Lung (tissue), 11 donors: ENCODE measurements at regions not wholly inside any gene's neighbourhood (a gene's known extent, or its start where the extent isn't known, plus 50 kb on each side); places are given as distances from the start of the nearest gene placed in this dataset.

Experiments
- ATAC-seq: fragments of 200-7000 bp; cut with Tn5 transposase; one replicate; pipeline ENCODE4 v1.9.1; 2020; ENCODE audit warnings: moderate number of reproducible peaks; ENCODE audit not compliant: insufficient read depth, low FRiP score
- DNase-seq, 3 donors: peaks; one replicate each; pipeline ENCODE4 v3.0.0-alpha.2; 2013 to 2017
- H3K27ac ChIP-seq, 2 donors: one replicate each; pipeline ENCODE4 v1.5.1; 2013; ENCODE audit warnings: mild to moderate bottlenecking in 2 of 2, moderate library complexity in 2 of 2, control low read depth in 1 of 2, inconsistent platforms in 1 of 2, low read depth in 1 of 2, low read length in 1 of 2
- H3K27me3 ChIP-seq, 3 donors: one replicate each; pipeline ENCODE4 v1.5.1; 2013; ENCODE audit warnings: low read length in 2 of 3; ENCODE audit not compliant: control insufficient read depth in 3 of 3, insufficient read depth in 3 of 3
- H3K36me3 ChIP-seq, 4 donors: one replicate each; pipeline ENCODE4 v1.5.1; 2013; ENCODE audit warnings: low read length in 4 of 4, mild to moderate bottlenecking in 1 of 4, moderate library complexity in 1 of 4; ENCODE audit not compliant: control insufficient read depth in 4 of 4, insufficient read depth in 4 of 4
- H3K4me1 ChIP-seq, 5 donors: one replicate each; pipeline ENCODE4 v1.5.1; 2013; ENCODE audit warnings: low read length in 5 of 5, mild to moderate bottlenecking in 2 of 5, moderate library complexity in 1 of 5; ENCODE audit not compliant: control insufficient read depth in 5 of 5, insufficient read depth in 5 of 5
- H3K4me3 ChIP-seq: one replicate; pipeline ENCODE4 v1.5.1; 2013; ENCODE audit warnings: mild to moderate bottlenecking, control low read depth, moderate library complexity
- H3K9ac ChIP-seq, 2 donors: one replicate each; pipeline ENCODE4 v1.5.1; 2013; ENCODE audit warnings: low read length in 2 of 2, control low read depth in 1 of 2; ENCODE audit not compliant: insufficient read depth in 1 of 2
- H3K9me3 ChIP-seq, 4 donors: one replicate each; pipeline ENCODE4 v1.5.1; 2013; ENCODE audit warnings: low read length in 3 of 4, mild to moderate bottlenecking in 1 of 4, moderate library complexity in 1 of 4; ENCODE audit not compliant: control insufficient read depth in 4 of 4, insufficient read depth in 3 of 4
- CTCF ChIP-seq: IDR thresholded peaks from 2 replicates; pipeline ENCODE4 v1.5.1; 2012; ENCODE audit warnings: mild to moderate bottlenecking; ENCODE audit errors: control extremely low read depth, extremely low read depth
- WGBS, 2 donors: extraction: QIAGEN DNeasy Blood & Tissue Kit; methylation state at CpG; one replicate each; pipeline ENCODE4 v1.1.7; 2013; 5-methylcytosine and 5-hydroxymethylcytosine counted together
- donor health status: control.
- donor health status: control.
- donor health status: Bipolar disorder and iron deficiency.
- donor health status: healthy.
- donor health status: DM: yes; HTN: yes; CAD: no.

- Histone ChIP-seq H3K4me3 (no peak overlapping the region), H3K36me3 (no peaks in the 10 kb centered on the region), H3K27ac (no peak overlapping the region), H3K9ac (no peak overlapping the region), H3K9me3 (no peaks in the 10 kb centered on the region), H3K27me3 (peaks cover 0 to 4% (median 0%) of the 10 kb centered on the region in 3 donors), H3K4me1 (no peaks in the 10 kb centered on the region)
- ATAC-seq (no peak), DNase-seq (no peak)
- no peak for TF ChIP-seq CTCF
- 29 to 39% methylated on average over 6 of the region's 6 CpGs for WGBS, 2 donors
These were observed 125.5 kb downstream of the TENT4A start for GRCh38 chr5:6838736-6839135.

- no peaks in the 10 kb centered on the region for H3K36me3 ChIP-seq
- H3K4me3 ChIP-seq: no peak overlapping the region
- no peak overlapping the region for H3K27ac ChIP-seq
- no peak overlapping the region for H3K9ac ChIP-seq
- no peaks in the 10 kb centered on the region for H3K4me1 ChIP-seq
- no peak for TF ChIP-seq CTCF
- H3K9me3 ChIP-seq: no peaks in the 10 kb centered on the region
- ATAC-seq (no peak), DNase-seq (no peak)
- 66 to 76% methylated on average over 7 of the region's 7 CpGs for WGBS, 2 donors
- peaks cover 0 to 4% (median 0%) of the 10 kb centered on the region in 3 donors for H3K27me3 ChIP-seq
These were observed 127.0 kb downstream of the TENT4A start for GRCh38 chr5:6840136-6840793.

- H3K27me3 ChIP-seq: peaks cover 0 to under 1% (median 0%) of the 10 kb centered on the region in 3 donors
- no peaks in the 10 kb centered on the region for H3K4me1 ChIP-seq
- peaks cover 0 to under 1% (median 0%) of the 10 kb centered on the region in 4 donors for H3K9me3 ChIP-seq
- WGBS, 2 donors: 86 to 93% methylated on average over 2 of the region's 2 CpGs
- H3K9ac ChIP-seq: no peak overlapping the region
- TF ChIP-seq CTCF: no peak
- H3K27ac ChIP-seq: no peak overlapping the region
- H3K4me3 ChIP-seq: no peak overlapping the region
- H3K36me3 ChIP-seq: no peaks in the 10 kb centered on the region
- DNase-seq (no peak), ATAC-seq (no peak)
These were observed 130.1 kb downstream of the TENT4A start for GRCh38 chr5:6843335-6843734.

GRCh38 chr5:6843821-6844220, 130.6 kb downstream of the TENT4A start:
- DNase-seq: no peak
- Histone ChIP-seq H3K4me1 (no peaks in the 10 kb centered on the region), H3K4me3 (no peak overlapping the region), H3K9ac (no peak overlapping the region), H3K27me3 (no peaks in the 10 kb centered on the region), H3K27ac (no peak overlapping the region), H3K9me3 (peaks cover 0 to 3% (median 0%) of the 10 kb centered on the region in 4 donors), H3K36me3 (no peaks in the 10 kb centered on the region)
- 81 to 90% methylated on average over 8 of the region's 8 CpGs for WGBS, 2 donors
- no peak for ATAC-seq
- TF ChIP-seq CTCF: no peak
